GM12875 (cell line): ENCODE measurements at regions not wholly inside any gene's neighbourhood (a gene's known extent, or its start where the extent isn't known, plus 50 kb on each side); places are given as distances from the start of the nearest gene placed in this dataset.

Source experiments
- H3K4me3 ChIP-seq: one replicate; pipeline ENCODE4 v1.5.1; 2011; ENCODE audit warnings: low read depth, low read length, control low read depth
- TF ChIP-seq, protein P1 (sequence below): IDR thresholded peaks from 2 replicates; pipeline ENCODE4 v1.5.1; 2011; ENCODE audit warnings: low read depth, mild to moderate bottlenecking, control low read depth, inconsistent platforms, low read length, moderate library complexity, borderline replicate concordance; ENCODE audit not compliant: insufficient read depth

DNA sequence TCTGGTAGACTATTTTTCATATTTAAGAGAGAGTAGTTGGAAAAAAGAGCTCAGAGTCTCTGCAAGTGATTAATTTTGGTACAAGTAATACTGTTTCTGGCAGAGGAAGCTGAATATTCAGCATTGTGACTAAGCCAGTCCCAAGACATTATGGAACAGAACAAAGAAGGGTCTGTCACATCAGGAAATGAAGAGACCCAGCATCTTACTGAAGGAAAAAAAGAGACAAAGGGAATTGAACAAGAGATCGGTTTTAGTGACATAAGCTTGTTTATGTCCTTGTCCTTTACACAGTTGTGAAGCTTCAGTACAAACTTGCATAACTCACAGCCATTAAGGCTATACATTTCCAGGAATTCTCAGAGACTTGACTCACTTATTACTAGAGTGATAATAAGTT is 568.5 kb upstream of the SLC8A1 start:
- TF ChIP-seq, protein P1, sequence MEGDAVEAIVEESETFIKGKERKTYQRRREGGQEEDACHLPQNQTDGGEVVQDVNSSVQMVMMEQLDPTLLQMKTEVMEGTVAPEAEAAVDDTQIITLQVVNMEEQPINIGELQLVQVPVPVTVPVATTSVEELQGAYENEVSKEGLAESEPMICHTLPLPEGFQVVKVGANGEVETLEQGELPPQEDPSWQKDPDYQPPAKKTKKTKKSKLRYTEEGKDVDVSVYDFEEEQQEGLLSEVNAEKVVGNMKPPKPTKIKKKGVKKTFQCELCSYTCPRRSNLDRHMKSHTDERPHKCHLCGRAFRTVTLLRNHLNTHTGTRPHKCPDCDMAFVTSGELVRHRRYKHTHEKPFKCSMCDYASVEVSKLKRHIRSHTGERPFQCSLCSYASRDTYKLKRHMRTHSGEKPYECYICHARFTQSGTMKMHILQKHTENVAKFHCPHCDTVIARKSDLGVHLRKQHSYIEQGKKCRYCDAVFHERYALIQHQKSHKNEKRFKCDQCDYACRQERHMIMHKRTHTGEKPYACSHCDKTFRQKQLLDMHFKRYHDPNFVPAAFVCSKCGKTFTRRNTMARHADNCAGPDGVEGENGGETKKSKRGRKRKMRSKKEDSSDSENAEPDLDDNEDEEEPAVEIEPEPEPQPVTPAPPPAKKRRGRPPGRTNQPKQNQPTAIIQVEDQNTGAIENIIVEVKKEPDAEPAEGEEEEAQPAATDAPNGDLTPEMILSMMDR, result no peak

DNA sequence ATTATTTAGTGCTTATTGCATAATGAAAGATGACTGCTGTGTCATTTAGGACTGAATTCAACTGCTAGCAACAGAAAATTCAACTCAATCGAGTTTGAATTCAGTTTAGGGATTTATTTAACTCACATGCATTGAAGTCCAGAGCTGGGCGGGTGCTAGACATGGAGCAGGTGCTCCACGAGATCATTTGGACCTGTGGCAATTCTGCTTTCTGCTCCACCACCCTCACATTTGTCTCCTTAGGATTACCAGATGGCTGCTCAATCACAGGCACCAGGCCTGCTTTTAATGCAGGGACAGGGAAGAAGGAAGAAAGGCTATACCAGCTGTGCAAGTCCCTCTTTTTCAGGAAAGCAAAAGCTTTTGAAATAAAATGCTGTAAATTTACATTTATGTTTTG is 572.9 kb upstream of the SLC8A1 start:
- H3K4me3 ChIP-seq, result no peak overlapping the region
- TF ChIP-seq, protein P1, result no peak

More for the DNA sequence above, 568.5 kb upstream of the SLC8A1 start:
- no peak overlapping the region for H3K4me3 ChIP-seq

DNA sequence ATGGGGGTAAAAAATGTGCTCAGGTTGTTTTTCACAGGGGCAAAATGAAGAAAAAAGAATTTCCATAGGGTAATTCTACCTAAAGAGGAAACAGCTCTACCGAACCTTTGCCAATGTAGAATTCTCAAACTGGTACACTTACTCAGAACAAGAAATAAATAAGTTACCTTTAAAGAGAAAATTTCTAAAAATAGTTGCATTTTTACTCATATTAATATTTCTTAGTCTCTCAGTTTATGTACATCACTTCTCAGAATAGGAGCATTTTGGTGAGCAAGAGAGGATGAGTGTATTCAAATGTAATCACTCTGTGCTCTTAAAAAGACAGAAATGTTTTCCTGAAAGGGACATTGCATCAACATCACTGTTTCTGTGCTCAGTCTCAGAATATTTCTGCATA is 574.7 kb upstream of the SLC8A1 start:
- TF ChIP-seq, protein P1, result no peak
- no peak overlapping the region for H3K4me3 ChIP-seq

- no peak overlapping the region for H3K4me3 ChIP-seq
- TF ChIP-seq, protein P1, result no peak
Observed at GRCh38 chr2:41027095-41027494, 575.2 kb upstream of the SLC8A1 start.

- TF ChIP-seq, protein P1, result no peak
- H3K4me3 ChIP-seq, result no peak overlapping the region
Observed at GRCh38 chr2:41031282-41031681, 579.4 kb upstream of the SLC8A1 start.

DNA sequence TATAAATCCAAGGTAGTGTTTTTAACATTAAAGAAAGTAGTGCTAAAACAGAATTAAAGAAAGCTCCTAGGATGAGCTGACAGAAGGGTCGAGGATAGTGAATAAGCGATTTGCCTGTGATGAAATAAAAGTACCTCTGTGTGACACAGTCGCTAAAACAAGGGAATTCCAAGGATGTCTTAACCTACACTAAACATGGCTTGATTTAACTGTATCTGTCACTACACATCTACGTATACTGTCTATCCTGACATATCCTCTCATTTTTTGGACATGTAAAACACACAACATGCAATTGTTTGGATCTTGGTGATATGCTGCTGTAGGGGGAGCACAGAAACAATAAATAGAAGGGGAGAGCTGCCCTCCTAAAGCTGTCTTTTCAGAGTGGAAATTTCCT is 580.8 kb upstream of the SLC8A1 start:
- H3K4me3 ChIP-seq, result no peak overlapping the region
- TF ChIP-seq, protein P1, result no peak

GRCh38 chr2:41033127-41033526 is 581.2 kb upstream of the SLC8A1 start:
- no peak overlapping the region for H3K4me3 ChIP-seq
- TF ChIP-seq, protein P1, result no peak
